Lower leg skin (tissue), 4 donors: ENCODE measurements at regions not wholly inside any gene's neighbourhood (a gene's known extent, or its start where the extent isn't known, plus 50 kb on each side); places are given as distances from the start of the nearest gene placed in this dataset.

Experiments used
- DNase-seq, 2 donors: peaks; one replicate each; pipeline ENCODE4 v3.0.0-alpha.2; 2019; ENCODE audit warnings: low spot score in 2 of 2
- H3K4me3 ChIP-seq: fragments of 200-600 bp; sonication (generic); 2 replicates; pipeline ENCODE4 v1.5.1; 2017; ENCODE audit warnings: mild to moderate bottlenecking, low read depth; ENCODE audit not compliant: poor library complexity, severe bottlenecking
- CTCF ChIP-seq, 3 donors: fragments of 450-650 bp; IDR thresholded peaks; one replicate each; pipeline ENCODE4 v1.5.1; 2016; ENCODE audit warnings: antibody characterized with exemption in 3 of 3, mild to moderate bottlenecking in 3 of 3, moderate library complexity in 2 of 3
- POLR2A ChIP-seq, 2 donors: fragments of 450-650 bp; IDR thresholded peaks; one replicate each; pipeline ENCODE4 v1.6.1; 2016 to 2017; ENCODE audit warnings: antibody characterized with exemption in 2 of 2, mild to moderate bottlenecking in 1 of 2, moderate library complexity in 1 of 2
- WGBS, 2 donors: methylation state at CpG; one replicate each; pipeline ENCODE4 v1.1.5; 2018; 5-methylcytosine and 5-hydroxymethylcytosine counted together
- intact Hi-C: fragments of 100-400 bp; cut with DNase I; formaldehyde crosslinking; loops from one replicate; pipeline ENCODE4 v1.15.0; 2023; ENCODE audit warnings: low total_unique reads

- WGBS, 2 donors = 82 to 85% methylated on average over 3 of the region's 3 CpGs
- intact Hi-C loops = no loop called here
- no peak overlapping the region for H3K4me3 ChIP-seq
- TF ChIP-seq CTCF (IDR thresholded peaks at IDR 0.05) (no peak), POLR2A (IDR thresholded peaks at IDR 0.05) (no peak)
- no peak for DNase-seq
Measured at GRCh38 chr4:11604821-11605220, 176.1 kb upstream of the HS3ST1 start.

GRCh38 chr4:11603591-11604194, 175.0 kb upstream of the HS3ST1 start:
- no peak overlapping the region for H3K4me3 ChIP-seq
- 77 to 82% methylated on average over 6 of the region's 6 CpGs for WGBS, 2 donors
- intact Hi-C loops = no loop called here
- TF ChIP-seq CTCF (IDR thresholded peaks at IDR 0.05) (no peak), POLR2A (IDR thresholded peaks at IDR 0.05) (no peak)
- no peak for DNase-seq

- TF ChIP-seq CTCF (IDR thresholded peaks at IDR 0.05) (no peak), POLR2A (IDR thresholded peaks at IDR 0.05) (no peak)
- DNase-seq = no peak
- no peak overlapping the region for H3K4me3 ChIP-seq
- intact Hi-C loops = no loop called here
- 68 to 82% methylated on average over 7 of the region's 7 CpGs for WGBS, 2 donors
Measured at GRCh38 chr4:11602606-11603340, 174.1 kb upstream of the HS3ST1 start.

GRCh38 chr4:11599064-11599463, 170.4 kb upstream of the HS3ST1 start:
- no peak for TF ChIP-seq CTCF (IDR thresholded peaks at IDR 0.05)
- TF ChIP-seq POLR2A (IDR thresholded peaks at IDR 0.05) = no peak
- H3K4me3 ChIP-seq = no peak overlapping the region
- DNase-seq = no peak
- WGBS, 2 donors = 0 to 83% methylated on average over 1 of the region's 1 CpG
- intact Hi-C loops = no loop called here

- intact Hi-C loops = no loop called here
- TF ChIP-seq CTCF (IDR thresholded peaks at IDR 0.05) = no peak
- TF ChIP-seq POLR2A (IDR thresholded peaks at IDR 0.05) = no peak
- no peak overlapping the region for H3K4me3 ChIP-seq
- DNase-seq = no peak
- WGBS, 2 donors = 87 to 91% methylated on average over 4 of the region's 4 CpGs
Measured at GRCh38 chr4:11598591-11598990, 169.9 kb upstream of the HS3ST1 start.
